ENCODE measurements at regions not wholly inside any gene's neighbourhood (a gene's known extent, or its start where the extent isn't known, plus 50 kb on each side); places are given as distances from the start of the nearest gene placed in this dataset.

- H3K27me3 ChIP-seq (ENCODE audit: low read length), result no peaks in the 10 kb centered on the region
- no peak for DNase-seq
- no peak overlapping the region for H3K4me2 ChIP-seq (ENCODE audit: low read length)
- no peaks in the 10 kb centered on the region for H3K9me3 ChIP-seq (ENCODE audit: low read length)
- no peak for ATAC-seq
- no TSS peak for BruUV-seq (replicated peaks)
- TF ChIP-seq CTCF (conservative IDR thresholded peaks at IDR 0.05; ENCODE audit: low read depth, low read length), result no peak
- TF ChIP-seq EZH2 (IDR thresholded peaks at IDR 0.05; ENCODE audit: low read length, unreplicated experiment), result no peak
- TF ChIP-seq EZH2phosphoT487 (IDR thresholded peaks at IDR 0.05; ENCODE audit: borderline replicate concordance, low read length), result no peak
- intact Hi-C loops (cut with micrococcal nuclease), result no loop called here
- H2AFZ ChIP-seq (ENCODE audit: low read length), result no peak overlapping the region
- ChIA-PET CTCF (no interaction called here), POLR2A (ENCODE audit: unreplicated experiment) (no interaction called here)
- no peaks in the 10 kb centered on the region for H3K79me2 ChIP-seq (ENCODE audit: low read length)
- no peaks in the 10 kb centered on the region for H3F3A ChIP-seq (ENCODE audit: low read length, unreplicated experiment)
- no peaks in the 10 kb centered on the region for H3K9me2 ChIP-seq (replicated peaks; ENCODE audit: low read length)
- no peak overlapping the region for H3K9ac ChIP-seq (ENCODE audit: low read length)
- no peaks in the 10 kb centered on the region for H3K4me1 ChIP-seq (ENCODE audit: insufficient read depth, low read length)
- no peaks in the 10 kb centered on the region for H4K20me1 ChIP-seq (ENCODE audit: low read length)
- H3K4me3 ChIP-seq (ENCODE audit: low read length), result no peak overlapping the region
- no peak overlapping the region for H3K27ac ChIP-seq (ENCODE audit: low read length)
- no peaks in the 10 kb centered on the region for H3K36me3 ChIP-seq (ENCODE audit: low read depth, low read length)
Measured at GRCh38 chr22:19614536-19614863, 90.3 kb upstream of the CLDN5 start.

- Histone ChIP-seq H3F3A (ENCODE audit: low read length, unreplicated experiment) (no peaks in the 10 kb centered on the region), H3K9ac (ENCODE audit: low read length) (no peak overlapping the region), H3K4me3 (ENCODE audit: low read length) (no peak overlapping the region), H3K27ac (ENCODE audit: low read length) (no peak overlapping the region), H3K4me2 (ENCODE audit: low read length) (no peak overlapping the region), H2AFZ (ENCODE audit: low read length) (no peak overlapping the region), H4K20me1 (ENCODE audit: low read length) (no peaks in the 10 kb centered on the region), H3K79me2 (ENCODE audit: low read length) (no peaks in the 10 kb centered on the region), H3K9me2 (replicated peaks; ENCODE audit: low read length) (no peaks in the 10 kb centered on the region), H3K9me3 (ENCODE audit: low read length) (no peaks in the 10 kb centered on the region), H3K27me3 (ENCODE audit: low read length) (no peaks in the 10 kb centered on the region), H3K36me3 (ENCODE audit: low read depth, low read length) (no peaks in the 10 kb centered on the region), H3K4me1 (ENCODE audit: insufficient read depth, low read length) (no peaks in the 10 kb centered on the region)
- POLR2A ChIA-PET (ENCODE audit: unreplicated experiment), result no interaction called here
- DNase-seq (no peak), ATAC-seq (no peak)
- no TSS peak for BruUV-seq (replicated peaks)
- CTCF ChIA-PET, result no interaction called here
- TF ChIP-seq EZH2 (IDR thresholded peaks at IDR 0.05; ENCODE audit: low read length, unreplicated experiment), result no peak
- TF ChIP-seq EZH2phosphoT487 (IDR thresholded peaks at IDR 0.05; ENCODE audit: borderline replicate concordance, low read length), result no peak
- TF ChIP-seq CTCF (conservative IDR thresholded peaks at IDR 0.05; ENCODE audit: low read depth, low read length), result no peak
- intact Hi-C loops (cut with micrococcal nuclease), result no loop called here
Measured at GRCh38 chr22:19615001-19615461, 90.8 kb upstream of the CLDN5 start.

DNA sequence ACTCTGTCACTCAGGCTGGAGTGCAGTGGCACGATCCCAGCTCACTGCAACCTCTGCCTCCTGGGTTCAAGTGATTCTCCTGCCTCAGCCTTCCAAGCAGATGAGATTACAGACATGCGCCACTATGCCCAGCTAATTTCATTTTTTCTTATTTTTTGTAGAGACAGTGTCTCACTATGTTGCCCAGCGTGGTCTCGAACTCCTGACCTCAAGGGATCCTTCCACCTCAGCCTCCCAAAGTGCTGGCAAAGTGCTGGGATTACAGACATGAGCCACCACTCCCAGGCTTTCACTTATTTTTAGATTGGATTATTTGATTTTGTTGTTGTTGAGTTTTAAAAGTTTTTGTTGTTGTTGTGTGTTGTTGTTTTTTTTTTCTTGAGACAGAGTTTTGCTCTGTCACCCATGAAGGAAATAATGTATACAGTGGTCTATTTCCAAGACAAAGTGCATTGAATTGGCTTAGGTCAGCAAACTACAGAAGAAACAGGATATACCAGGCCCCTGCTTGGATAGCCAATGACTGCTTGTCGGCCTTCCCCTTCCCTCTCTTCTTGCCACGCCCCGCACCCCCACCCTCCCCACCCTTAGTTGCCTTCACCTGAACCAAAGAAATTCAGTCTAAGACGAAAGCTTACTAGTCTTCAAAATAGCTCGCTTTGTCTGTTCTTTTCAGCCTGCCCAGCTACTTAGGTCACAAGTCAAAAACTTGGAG is 91.8 kb upstream of the CLDN5 start:
- Histone ChIP-seq H3K27ac (ENCODE audit: low read length) (no peak overlapping the region), H3F3A (ENCODE audit: low read length, unreplicated experiment) (no peaks in the 10 kb centered on the region), H2AFZ (ENCODE audit: low read length) (no peak overlapping the region), H3K9me2 (replicated peaks; ENCODE audit: low read length) (no peaks in the 10 kb centered on the region), H4K20me1 (ENCODE audit: low read length) (no peaks in the 10 kb centered on the region), H3K36me3 (ENCODE audit: low read depth, low read length) (no peaks in the 10 kb centered on the region), H3K4me1 (ENCODE audit: insufficient read depth, low read length) (no peaks in the 10 kb centered on the region), H3K27me3 (ENCODE audit: low read length) (no peaks in the 10 kb centered on the region), H3K4me2 (ENCODE audit: low read length) (no peak overlapping the region), H3K9ac (ENCODE audit: low read length) (no peak overlapping the region), H3K9me3 (ENCODE audit: low read length) (no peaks in the 10 kb centered on the region), H3K4me3 (ENCODE audit: low read length) (no peak overlapping the region), H3K79me2 (ENCODE audit: low read length) (no peaks in the 10 kb centered on the region)
- BruUV-seq (replicated peaks), result no TSS peak
- CTCF ChIA-PET, result no interaction called here
- intact Hi-C loops (cut with micrococcal nuclease), result no loop called here
- DNase-seq (no peak), ATAC-seq (no peak)
- POLR2A ChIA-PET (ENCODE audit: unreplicated experiment), result no interaction called here
- TF ChIP-seq EZH2 (IDR thresholded peaks at IDR 0.05; ENCODE audit: low read length, unreplicated experiment) (no peak), CTCF (conservative IDR thresholded peaks at IDR 0.05; ENCODE audit: low read depth, low read length) (no peak), EZH2phosphoT487 (IDR thresholded peaks at IDR 0.05; ENCODE audit: borderline replicate concordance, low read length) (no peak)
